Neural progenitor cell (in vitro differentiated cells): ENCODE measurements at regions not wholly inside any gene's neighbourhood (a gene's known extent, or its start where the extent isn't known, plus 50 kb on each side); places are given as distances from the start of the nearest gene placed in this dataset.

ENCODE experiments used
- DNase-seq: peaks from one replicate; pipeline ENCODE4 v3.0.0-alpha.2; 2016; ENCODE audit warnings: low spot score
- H2AFZ ChIP-seq: fragments of 200-600 bp; sonication (generic); replicated peaks from 2 replicates; pipeline ENCODE4 v1.6.1; 2016; ENCODE audit warnings: antibody characterized with exemption
- H3F3A ChIP-seq: fragments of 200-600 bp; sonication (generic); 2 replicates; pipeline ENCODE4 v1.6.1; 2016; ENCODE audit warnings: antibody characterized with exemption, low read depth
- H3K27ac ChIP-seq: fragments of 200-600 bp; sonication (generic); 2 replicates; pipeline ENCODE4 v1.5.1; 2016; ENCODE audit warnings: mild to moderate bottlenecking
- H3K27me3 ChIP-seq: fragments of 200-600 bp; sonication (generic); 2 replicates; pipeline ENCODE4 v1.6.1; 2016; ENCODE audit warnings: mild to moderate bottlenecking, moderate library complexity
- H3K36me3 ChIP-seq: fragments of 200-600 bp; sonication (generic); 2 replicates; pipeline ENCODE4 v1.5.1; 2016
- H3K4me1 ChIP-seq: fragments of 200-600 bp; sonication (generic); 2 replicates; pipeline ENCODE4 v1.6.1; 2016; ENCODE audit warnings: mixed run types
- H3K4me2 ChIP-seq: fragments of 200-600 bp; sonication (generic); 2 replicates; pipeline ENCODE4 v1.6.1; 2016
- H3K4me3 ChIP-seq: fragments of 200-600 bp; sonication (generic); 2 replicates; pipeline ENCODE4 v1.5.1; 2016
- H3K79me2 ChIP-seq: fragments of 200-600 bp; sonication (generic); 2 replicates; pipeline ENCODE4 v1.6.1; 2016; ENCODE audit warnings: low read depth
- H3K9ac ChIP-seq: fragments of 200-600 bp; sonication (generic); 2 replicates; pipeline ENCODE4 v1.6.1; 2016
- H3K9me3 ChIP-seq: fragments of 200-600 bp; sonication (generic); 2 replicates; pipeline ENCODE4 v1.5.1; 2016; ENCODE audit warnings: low read depth
- H4K20me1 ChIP-seq: fragments of 200-600 bp; sonication (generic); 2 replicates; pipeline ENCODE4 v1.6.1; 2016; ENCODE audit warnings: low read depth
- H3K27ac Mint-ChIP-seq: 3 replicates; pipeline ENCODE4 v1.8.0; 2021; ENCODE audit warnings: mixed read lengths
- H3K27me3 Mint-ChIP-seq: 2 replicates; pipeline ENCODE4 v1.8.0; 2022; ENCODE audit warnings: low read depth, mild to moderate bottlenecking, inconsistent platforms, moderate library complexity, mixed read lengths; ENCODE audit not compliant: insufficient read depth
- H3K36me3 Mint-ChIP-seq: 3 replicates; pipeline ENCODE4 v1.8.0; 2021; ENCODE audit warnings: mixed read lengths
- H3K4me1 Mint-ChIP-seq: 3 replicates; pipeline ENCODE4 v1.8.0; 2021; ENCODE audit warnings: mixed read lengths
- H3K4me3 Mint-ChIP-seq: 3 replicates; pipeline ENCODE4 v1.8.0; 2021; ENCODE audit warnings: mild to moderate bottlenecking, moderate library complexity, mixed read lengths
- H3K9me3 Mint-ChIP-seq: 3 replicates; pipeline ENCODE4 v1.8.0; 2020; ENCODE audit warnings: mixed read lengths
- CTCF ChIP-seq: fragments of 200-600 bp; sonication (generic); IDR thresholded peaks from 2 replicates; pipeline ENCODE4 v1.5.1; 2017; ENCODE audit warnings: antibody characterized with exemption, mild to moderate bottlenecking
- EZH2 ChIP-seq: fragments of 200-600 bp; sonication (generic); IDR thresholded peaks from 2 replicates; pipeline ENCODE4 v1.6.1; 2017; ENCODE audit warnings: antibody characterized with exemption, mild to moderate bottlenecking, moderate library complexity
- EZH2phosphoT487 ChIP-seq: fragments of 200-600 bp; sonication (generic); IDR thresholded peaks from 2 replicates; pipeline ENCODE4 v1.6.1; 2017; ENCODE audit warnings: antibody characterized with exemption

- Mint-ChIP-seq H3K27ac (no peak overlapping the region), H3K27me3 (peaks cover 7% of the 10 kb centered on the region), H3K9me3 (peaks cover 4% of the 10 kb centered on the region), H3K4me1 (no peaks in the 10 kb centered on the region), H3K4me3 (no peak overlapping the region), H3K36me3 (no peaks in the 10 kb centered on the region)
- DNase-seq, result no peak
- H3K27me3 ChIP-seq, result no peaks in the 10 kb centered on the region
- H3K9ac ChIP-seq, result no peak overlapping the region
- H3K36me3 ChIP-seq, result no peaks in the 10 kb centered on the region
- no peak overlapping the region for H3K27ac ChIP-seq
- H3K4me3 ChIP-seq, result no peak overlapping the region
- H3K4me1 ChIP-seq, result no peaks in the 10 kb centered on the region
- no peak overlapping the region for H3K4me2 ChIP-seq
- no peaks in the 10 kb centered on the region for H4K20me1 ChIP-seq
- H2AFZ ChIP-seq, result no peak overlapping the region
- no peaks in the 10 kb centered on the region for H3K9me3 ChIP-seq
- H3F3A ChIP-seq, result no peaks in the 10 kb centered on the region
- TF ChIP-seq EZH2phosphoT487 (no peak), EZH2 (no peak), CTCF (no peak)
- no peaks in the 10 kb centered on the region for H3K79me2 ChIP-seq
Observed at GRCh38 chr16:79713609-79714309, 113.2 kb upstream of the MAF start.

- no peak for TF ChIP-seq EZH2
- TF ChIP-seq CTCF, result no peak
- TF ChIP-seq EZH2phosphoT487, result no peak
- H3K9me3 Mint-ChIP-seq, result no peaks in the 10 kb centered on the region
- H3K9ac ChIP-seq, result no peak overlapping the region
Observed at GRCh38 chr16:79712276-79712675, 111.7 kb upstream of the MAF start.

GRCh38 chr16:79707876-79708275 is 107.3 kb upstream of the MAF start:
- H3K9ac ChIP-seq, result no peak overlapping the region
- no peaks in the 10 kb centered on the region for H3K36me3 ChIP-seq
- Mint-ChIP-seq H3K4me1 (no peaks in the 10 kb centered on the region), H3K4me3 (no peak overlapping the region), H3K9me3 (peaks cover 2% of the 10 kb centered on the region), H3K36me3 (no peaks in the 10 kb centered on the region), H3K27ac (no peak overlapping the region), H3K27me3 (peaks cover 2% of the 10 kb centered on the region)
- no peak overlapping the region for H2AFZ ChIP-seq
- DNase-seq, result no peak
- TF ChIP-seq EZH2phosphoT487, result no peak
- TF ChIP-seq EZH2, result no peak
- TF ChIP-seq CTCF, result no peak
- H3K9me3 ChIP-seq, result no peaks in the 10 kb centered on the region
- H3K27ac ChIP-seq, result no peak overlapping the region
- no peak overlapping the region for H3K4me3 ChIP-seq
- no peak overlapping the region for H3K4me2 ChIP-seq
- H3F3A ChIP-seq, result no peaks in the 10 kb centered on the region
- H3K79me2 ChIP-seq, result no peaks in the 10 kb centered on the region
- H3K27me3 ChIP-seq, result no peaks in the 10 kb centered on the region
- H4K20me1 ChIP-seq, result no peaks in the 10 kb centered on the region
- H3K4me1 ChIP-seq, result no peaks in the 10 kb centered on the region

More at GRCh38 chr16:79712276-79712675, 111.7 kb upstream of the MAF start:
- Mint-ChIP-seq H3K27ac (no peak overlapping the region), H3K27me3 (peaks cover 7% of the 10 kb centered on the region), H3K36me3 (no peaks in the 10 kb centered on the region), H3K4me1 (no peaks in the 10 kb centered on the region), H3K4me3 (no peak overlapping the region)
- H3K79me2 ChIP-seq, result no peaks in the 10 kb centered on the region
- no peak overlapping the region for H2AFZ ChIP-seq
- no peak overlapping the region for H3K4me3 ChIP-seq
- no peaks in the 10 kb centered on the region for H3K9me3 ChIP-seq
- no peaks in the 10 kb centered on the region for H3K36me3 ChIP-seq
- H4K20me1 ChIP-seq, result no peaks in the 10 kb centered on the region
- H3F3A ChIP-seq, result no peaks in the 10 kb centered on the region
- no peaks in the 10 kb centered on the region for H3K4me1 ChIP-seq
- no peak overlapping the region for H3K27ac ChIP-seq
- H3K27me3 ChIP-seq, result no peaks in the 10 kb centered on the region
- no peak overlapping the region for H3K4me2 ChIP-seq
- DNase-seq, result no peak
